ENCODE measurements at regions not wholly inside any gene's neighbourhood (a gene's known extent, or its start where the extent isn't known, plus 50 kb on each side); places are given as distances from the start of the nearest gene placed in this dataset.

DNA sequence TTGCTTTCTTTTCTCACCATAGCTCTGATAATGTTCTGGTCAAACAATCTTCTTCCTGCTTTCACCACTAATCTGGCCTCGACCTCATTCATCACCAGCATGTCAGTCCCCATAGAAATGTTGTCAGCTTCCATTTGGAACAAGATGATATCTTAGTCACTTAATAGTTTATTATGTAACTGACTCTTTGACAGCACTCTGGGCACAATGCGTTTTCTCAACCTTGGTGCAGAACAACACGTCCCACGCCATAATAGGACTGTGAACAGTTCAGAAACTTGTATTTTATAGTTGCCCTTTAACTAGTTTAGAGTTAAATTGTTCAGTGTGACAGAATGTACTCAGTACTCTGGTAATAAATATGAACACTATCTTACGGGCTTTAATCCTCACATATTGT lies 106.0 kb downstream of the MC4R start:
- no peak overlapping the region for H2AFZ ChIP-seq (ENCODE audit: low read length)
- no peak overlapping the region for H3K9ac ChIP-seq (replicated peaks in 1 of 4; ENCODE audit: extremely low read depth in 1 of 4, low read depth in 3 of 4, low read length in 3 of 4)
- H3K4me3 ChIP-seq (ENCODE audit: extremely low read depth in 1 of 4, insufficient read depth in 2 of 4, low read depth in 3 of 4, low read length in 4 of 4), result no peak overlapping the region
- ChIA-PET POLR2A (ENCODE audit: partially characterized antibody) (no interaction called here), CTCF (ENCODE audit: partially characterized antibody) (interaction anchor here (0.6 kb wide), 1 partner anchor 227 kb away, joined by 3 read pairs; no protein-coding TSS in a partner anchor)
- H2AK5ac ChIP-seq (ENCODE audit: low read depth, low read length), result no peak overlapping the region
- H2BK12ac ChIP-seq (ENCODE audit: low read depth, low read length), result no peak overlapping the region
- H3K4me2 ChIP-seq (ENCODE audit: insufficient read depth in 1 of 2, low read depth in 2 of 2, low read length in 2 of 2), result no peak overlapping the region
- no peak overlapping the region for H3K27ac ChIP-seq (ENCODE audit: low read depth, low read length)
- DNase-seq (ENCODE audit: low read depth in 1 of 2, low spot score in 2 of 2) (no peak), FAIRE-seq (no peak)
- H3K4me1 ChIP-seq (replicated peaks in 1 of 4; ENCODE audit: control insufficient read depth in 3 of 4, insufficient read depth in 4 of 4, low read length in 3 of 4), result no peaks in the 10 kb centered on the region
- no peak overlapping the region for H3K4ac ChIP-seq (replicated peaks; ENCODE audit: insufficient read length, low read depth, low read length)
- no peaks in the 10 kb centered on the region for H3K36me3 ChIP-seq (ENCODE audit: control insufficient read depth in 2 of 4, insufficient read depth in 4 of 4, low read length in 3 of 4)
- no peak overlapping the region for H2BK5ac ChIP-seq (ENCODE audit: low read depth, low read length)
- H2BK120ac ChIP-seq (replicated peaks; ENCODE audit: low read depth, low read length), result no peak overlapping the region
- H3K18ac ChIP-seq (ENCODE audit: extremely low read depth, low read length), result no peak overlapping the region
- no peaks in the 10 kb centered on the region for H3K79me2 ChIP-seq (ENCODE audit: control insufficient read depth in 1 of 2, insufficient read depth in 2 of 2, low read length in 2 of 2)
- H3K23ac ChIP-seq (ENCODE audit: insufficient read length), result no peak overlapping the region
- no peaks in the 10 kb centered on the region for H3K23me2 ChIP-seq (ENCODE audit: low read depth, low read length)
- H4K20me1 ChIP-seq (replicated peaks in 1 of 2; ENCODE audit: control insufficient read depth in 1 of 2, insufficient read depth in 2 of 2, low read length in 2 of 2), result no peaks in the 10 kb centered on the region
- no peaks in the 10 kb centered on the region for H3K27me3 ChIP-seq (replicated peaks in 1 of 4; ENCODE audit: control insufficient read depth in 3 of 4, extremely low read depth in 1 of 4, insufficient read depth in 3 of 4, low read length in 3 of 4)
- no peak overlapping the region for H3K56ac ChIP-seq (replicated peaks; ENCODE audit: insufficient read length, low read depth, low read length)
- H4K91ac ChIP-seq (replicated peaks; ENCODE audit: insufficient read length, low read length), result no peak overlapping the region
- H3K79me1 ChIP-seq (ENCODE audit: low read depth, low read length), result no peaks in the 10 kb centered on the region
- H2BK15ac ChIP-seq (ENCODE audit: low read length), result no peak overlapping the region
- H4K8ac ChIP-seq (ENCODE audit: extremely low read depth, insufficient read depth, low read length), result no peak overlapping the region
- WGBS, 2 experiments (ENCODE audit: extremely low coverage in 1 of 2, insufficient coverage in 1 of 2, insufficient read length in 1 of 2, insufficient replicate concordance in 2 of 2, low coverage in 1 of 2, low lambda C conversion rate in 2 of 2, missing lambda C conversion rate in 1 of 2), result 81% methylated on average over 5 of the region's 5 CpGs; no CpG with 5 or more reads in 1 of the 2 experiments
- H3K14ac ChIP-seq (ENCODE audit: insufficient read length), result no peak overlapping the region
- H3K9me3 ChIP-seq (ENCODE audit: insufficient read depth in 2 of 2, low read depth in 1 of 2, low read length in 1 of 2), result no peaks in the 10 kb centered on the region
- H2BK20ac ChIP-seq (ENCODE audit: low read length), result no peak overlapping the region
- no peak overlapping the region for H4K5ac ChIP-seq (ENCODE audit: insufficient read length, low read depth, low read length)
- TF ChIP-seq RNF2 (IDR thresholded peaks at IDR 0.05; ENCODE audit: borderline replicate concordance, low read depth, low read length, missing control alignments, poor library complexity, severe bottlenecking), result no peak
- TF ChIP-seq CREB1 (IDR thresholded peaks at IDR 0.05), result no peak
- TF ChIP-seq CEBPB (IDR thresholded peaks at IDR 0.05; ENCODE audit: low read depth, low read length), result no peak
- no peak for TF ChIP-seq NANOG (IDR thresholded peaks at IDR 0.05; ENCODE audit: insufficient read depth, low read depth, low read length, poor library complexity, severe bottlenecking)
- no peak for TF ChIP-seq CHD1 (IDR thresholded peaks at IDR 0.05; ENCODE audit: low read depth, low read length)
- TF ChIP-seq YY1 (IDR thresholded peaks at IDR 0.05; ENCODE audit: low read depth, low read length), result no peak
- no peak for TF ChIP-seq SAP30 (IDR thresholded peaks at IDR 0.05; ENCODE audit: insufficient read depth, insufficient replicate concordance, low read length)
- TF ChIP-seq EZH2 (IDR thresholded peaks at IDR 0.05; ENCODE audit: low read depth, low read length, severe bottlenecking), result no peak
- no peak for TF ChIP-seq CBX5 (IDR thresholded peaks at IDR 0.05; ENCODE audit: low read depth, low read length)
- TF ChIP-seq BCL11A (IDR thresholded peaks at IDR 0.05; ENCODE audit: low read depth in 2 of 2, low read length in 2 of 2), result no peak
- no peak for TF ChIP-seq POLR2AphosphoS5 (IDR thresholded peaks at IDR 0.05; ENCODE audit: low read depth, low read length)
- TF ChIP-seq SP4 (IDR thresholded peaks at IDR 0.05; ENCODE audit: low read length), result no peak
- no peak for TF ChIP-seq HDAC6 (IDR thresholded peaks at IDR 0.05; ENCODE audit: low read depth, low read length)
- TF ChIP-seq BACH1 (IDR thresholded peaks at IDR 0.05; ENCODE audit: low read length), result no peak
- TF ChIP-seq CTBP2 (IDR thresholded peaks at IDR 0.05; ENCODE audit: borderline replicate concordance, insufficient read depth, insufficient read length, low read length), result no peak
- TF ChIP-seq SIRT6 (IDR thresholded peaks at IDR 0.05; ENCODE audit: low read length), result no peak

Data from H1 (cell line).